HL-60 (cell line): ENCODE measurements at regions not wholly inside any gene's neighbourhood (a gene's known extent, or its start where the extent isn't known, plus 50 kb on each side); places are given as distances from the start of the nearest gene placed in this dataset.

Source experiments
- DNase-seq, 2 experiments: peaks; one replicate each; pipeline ENCODE4 v3.0.0-alpha.2; 2010 to 2020; ENCODE audit warnings: low read depth in 1 of 2, low spot score in 1 of 2
- H3K27ac ChIP-seq: fragments of 250-450 bp; sonication (Bioruptor Pico); replicated peaks from 2 replicates; pipeline ENCODE4 v1.5.1; 2020; ENCODE audit warnings: mild to moderate bottlenecking, moderate library complexity
- H3K27me3 ChIP-seq: fragments of 250-450 bp; sonication (Bioruptor Pico); 2 replicates; pipeline ENCODE4 v1.5.1; 2021; ENCODE audit warnings: mild to moderate bottlenecking, moderate library complexity; ENCODE audit not compliant: insufficient read depth, poor library complexity, severe bottlenecking
- H3K4me3 ChIP-seq: replicated peaks from 2 replicates; pipeline ENCODE4 v1.5.1; 2011; ENCODE audit warnings: mild to moderate bottlenecking, control low read depth, low read length; ENCODE audit not compliant: insufficient read depth
- GABPA ChIP-seq: IDR thresholded peaks from 2 replicates; pipeline ENCODE4 v1.6.1; 2012; ENCODE audit warnings: low read depth
- POLR2AphosphoS5 ChIP-seq: IDR thresholded peaks from 2 replicates; pipeline ENCODE4 v1.6.1; 2012; ENCODE audit warnings: low read depth
- SPI1 ChIP-seq: IDR thresholded peaks from 2 replicates; pipeline ENCODE4 v1.6.1; 2012; ENCODE audit warnings: low read depth, mild to moderate bottlenecking, borderline replicate concordance
- TF ChIP-seq, protein P1 (sequence below): IDR thresholded peaks from 2 replicates; pipeline ENCODE4 v1.6.1; 2012; ENCODE audit warnings: low read depth; ENCODE audit not compliant: insufficient replicate concordance
- TF ChIP-seq, protein P2 (sequence below): IDR thresholded peaks from one replicate; pipeline ENCODE4 v1.5.1; 2011; ENCODE audit warnings: low read length, control low read depth, inconsistent platforms; ENCODE audit not compliant: insufficient read depth

DNA sequence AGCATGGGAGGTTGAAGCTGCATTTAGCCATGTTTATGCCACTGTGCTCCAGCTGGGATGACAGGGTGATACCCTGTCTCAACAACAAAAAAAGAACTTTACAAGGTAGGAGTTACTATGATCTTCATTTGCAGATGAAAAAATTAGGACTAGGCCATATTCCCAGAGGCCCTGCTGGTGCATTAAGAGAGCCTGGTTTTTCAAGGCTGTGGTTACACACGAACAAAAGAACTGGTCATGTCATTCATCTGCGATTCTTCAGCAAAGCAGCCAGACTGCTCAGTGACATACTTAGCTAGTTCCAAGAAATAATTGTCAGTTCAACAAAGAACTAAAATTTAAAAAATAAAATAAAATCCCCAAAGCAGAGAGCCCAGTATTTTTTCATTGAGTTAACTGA, 66.1 kb upstream of the SLC22A15 start:
- Histone ChIP-seq H3K27ac (no peak overlapping the region), H3K27me3 (no peaks in the 10 kb centered on the region), H3K4me3 (no peak overlapping the region)
- TF ChIP-seq, protein P1, sequence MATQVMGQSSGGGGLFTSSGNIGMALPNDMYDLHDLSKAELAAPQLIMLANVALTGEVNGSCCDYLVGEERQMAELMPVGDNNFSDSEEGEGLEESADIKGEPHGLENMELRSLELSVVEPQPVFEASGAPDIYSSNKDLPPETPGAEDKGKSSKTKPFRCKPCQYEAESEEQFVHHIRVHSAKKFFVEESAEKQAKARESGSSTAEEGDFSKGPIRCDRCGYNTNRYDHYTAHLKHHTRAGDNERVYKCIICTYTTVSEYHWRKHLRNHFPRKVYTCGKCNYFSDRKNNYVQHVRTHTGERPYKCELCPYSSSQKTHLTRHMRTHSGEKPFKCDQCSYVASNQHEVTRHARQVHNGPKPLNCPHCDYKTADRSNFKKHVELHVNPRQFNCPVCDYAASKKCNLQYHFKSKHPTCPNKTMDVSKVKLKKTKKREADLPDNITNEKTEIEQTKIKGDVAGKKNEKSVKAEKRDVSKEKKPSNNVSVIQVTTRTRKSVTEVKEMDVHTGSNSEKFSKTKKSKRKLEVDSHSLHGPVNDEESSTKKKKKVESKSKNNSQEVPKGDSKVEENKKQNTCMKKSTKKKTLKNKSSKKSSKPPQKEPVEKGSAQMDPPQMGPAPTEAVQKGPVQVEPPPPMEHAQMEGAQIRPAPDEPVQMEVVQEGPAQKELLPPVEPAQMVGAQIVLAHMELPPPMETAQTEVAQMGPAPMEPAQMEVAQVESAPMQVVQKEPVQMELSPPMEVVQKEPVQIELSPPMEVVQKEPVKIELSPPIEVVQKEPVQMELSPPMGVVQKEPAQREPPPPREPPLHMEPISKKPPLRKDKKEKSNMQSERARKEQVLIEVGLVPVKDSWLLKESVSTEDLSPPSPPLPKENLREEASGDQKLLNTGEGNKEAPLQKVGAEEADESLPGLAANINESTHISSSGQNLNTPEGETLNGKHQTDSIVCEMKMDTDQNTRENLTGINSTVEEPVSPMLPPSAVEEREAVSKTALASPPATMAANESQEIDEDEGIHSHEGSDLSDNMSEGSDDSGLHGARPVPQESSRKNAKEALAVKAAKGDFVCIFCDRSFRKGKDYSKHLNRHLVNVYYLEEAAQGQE = no peak
- TF ChIP-seq GABPA = no peak
- TF ChIP-seq SPI1 = no peak
- no peak for TF ChIP-seq POLR2AphosphoS5
- TF ChIP-seq, protein P2, sequence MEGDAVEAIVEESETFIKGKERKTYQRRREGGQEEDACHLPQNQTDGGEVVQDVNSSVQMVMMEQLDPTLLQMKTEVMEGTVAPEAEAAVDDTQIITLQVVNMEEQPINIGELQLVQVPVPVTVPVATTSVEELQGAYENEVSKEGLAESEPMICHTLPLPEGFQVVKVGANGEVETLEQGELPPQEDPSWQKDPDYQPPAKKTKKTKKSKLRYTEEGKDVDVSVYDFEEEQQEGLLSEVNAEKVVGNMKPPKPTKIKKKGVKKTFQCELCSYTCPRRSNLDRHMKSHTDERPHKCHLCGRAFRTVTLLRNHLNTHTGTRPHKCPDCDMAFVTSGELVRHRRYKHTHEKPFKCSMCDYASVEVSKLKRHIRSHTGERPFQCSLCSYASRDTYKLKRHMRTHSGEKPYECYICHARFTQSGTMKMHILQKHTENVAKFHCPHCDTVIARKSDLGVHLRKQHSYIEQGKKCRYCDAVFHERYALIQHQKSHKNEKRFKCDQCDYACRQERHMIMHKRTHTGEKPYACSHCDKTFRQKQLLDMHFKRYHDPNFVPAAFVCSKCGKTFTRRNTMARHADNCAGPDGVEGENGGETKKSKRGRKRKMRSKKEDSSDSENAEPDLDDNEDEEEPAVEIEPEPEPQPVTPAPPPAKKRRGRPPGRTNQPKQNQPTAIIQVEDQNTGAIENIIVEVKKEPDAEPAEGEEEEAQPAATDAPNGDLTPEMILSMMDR = no peak
- DNase-seq = no peak

DNA sequence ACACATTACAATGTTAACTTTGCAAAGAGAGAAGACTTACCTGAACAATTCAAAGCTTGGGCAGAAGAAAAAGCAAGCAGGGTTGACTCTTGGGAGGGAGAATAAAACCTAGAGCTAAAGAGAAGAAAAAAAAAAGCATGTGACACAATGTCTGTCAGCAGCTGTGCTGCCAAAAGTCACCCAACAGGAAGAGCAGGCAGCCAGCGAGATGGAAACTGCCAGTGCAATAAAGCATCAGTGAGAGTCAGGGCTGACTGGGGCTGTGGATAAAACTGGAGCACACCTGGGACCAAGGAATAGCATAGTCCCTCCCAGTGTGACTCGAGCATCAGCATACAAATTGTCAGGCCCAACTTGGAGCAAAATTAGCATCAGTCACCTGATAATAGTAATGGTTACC, 65.0 kb upstream of the SLC22A15 start:
- Histone ChIP-seq H3K27me3 (no peaks in the 10 kb centered on the region), H3K4me3 (no peak overlapping the region), H3K27ac (no peak overlapping the region)
- DNase-seq = no peak
- TF ChIP-seq, protein P1 = no peak
- TF ChIP-seq SPI1 (no peak), GABPA (no peak), POLR2AphosphoS5 (no peak)
- TF ChIP-seq, protein P2 = no peak

DNA sequence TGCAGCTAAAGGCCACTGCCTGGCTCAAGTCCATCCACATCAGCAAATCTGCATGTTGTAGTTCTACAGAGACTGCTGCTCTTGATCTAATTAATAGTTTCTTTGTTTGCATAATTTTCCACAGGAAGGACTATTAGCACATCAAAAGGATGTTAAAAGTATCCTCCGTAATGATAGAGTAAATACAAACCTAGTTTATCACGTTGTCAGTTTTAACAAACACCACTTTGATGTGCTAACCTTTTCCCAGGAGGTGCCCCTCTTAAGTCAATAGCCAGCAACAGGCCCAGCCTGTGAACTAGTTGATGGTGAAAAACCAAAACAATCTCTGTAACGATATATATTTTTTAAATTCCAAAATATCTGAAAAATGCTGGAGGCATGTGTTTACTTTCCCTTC, 64.2 kb upstream of the SLC22A15 start:
- no peaks in the 10 kb centered on the region for H3K27me3 ChIP-seq
- TF ChIP-seq, protein P2 = no peak
- TF ChIP-seq POLR2AphosphoS5 (no peak), SPI1 (no peak), GABPA (no peak)
- TF ChIP-seq, protein P1 = no peak
- DNase-seq = no peak
- no peak overlapping the region for H3K27ac ChIP-seq
- H3K4me3 ChIP-seq = no peak overlapping the region
